K562 (cell line): ENCODE measurements at regions not wholly inside any gene's neighbourhood (a gene's known extent, or its start where the extent isn't known, plus 50 kb on each side); places are given as distances from the start of the nearest gene placed in this dataset.

Source experiments
- ATAC-seq: fragments of 200-7000 bp; cut with Tn5 transposase; 3 replicates; pipeline ENCODE4 v1.9.1; 2020; ENCODE audit warnings: moderate library complexity
- BruUV-seq: library from RNA; stranded (reverse); fragments of 400-500 nt; replicated peaks from 2 replicates; lab custom pipeline; 2021; lab: Mats Ljungman, UMichigan
- CTCF ChIA-PET: fragments of 300-600 bp; formaldehyde crosslinking; extraction: SDS; loops from one replicate; lab custom pipeline; 2021; ENCODE audit warnings: low intra/inter-chr PET ratio; lab: Yijun Ruan, JAX
- POLR2A ChIA-PET: fragments of 300-600, 350-650 bp; sonication (Branson Sonifier 250); formaldehyde crosslinking; extraction: SDS; loops from one replicate; lab custom pipeline; 2021; ENCODE audit warnings: antibody characterized with exemption, inconsistent platforms; lab: Yijun Ruan, JAX
- DNase-seq, 4 experiments: peaks; one replicate each; pipeline versions ENCODE4 v3.0.0 to v3.0.0-alpha.2; 2011 to 2018; ENCODE audit warnings: low spot score in 3 of 4, mixed read lengths in 3 of 4; ENCODE audit errors: extremely low read depth in 1 of 4
- FAIRE-seq: peaks from 2 replicates; lab custom pipeline; 2011; peaks lifted over from hg19 to GRCh38; lab: Jason Lieb, UNC
- H2AFZ ChIP-seq: 2 replicates; pipeline ENCODE4 v1.6.0; 2011; ENCODE audit warnings: low read depth, low read length, control low read depth, inconsistent platforms
- H3K27ac ChIP-seq: fragments of 200-600 bp; 3 replicates; pipeline ENCODE4 v1.8.0; 2011; ENCODE audit warnings: low read depth, mild to moderate bottlenecking, control low read depth, inconsistent platforms, low read length, moderate library complexity, mixed read lengths; ENCODE audit errors: extremely low read depth
- H3K27me3 ChIP-seq, 2 experiments: fragments of 300-600 bp in 1 of 2; 2 replicates in 1 of 2; 3 replicates in 1 of 2; pipeline versions ENCODE4 v1.6.0 to v1.8.0; 2011; ENCODE audit warnings: inconsistent platforms in 2 of 2, low read length in 2 of 2, mild to moderate bottlenecking in 1 of 2, mixed read lengths in 1 of 2, moderate library complexity in 1 of 2; ENCODE audit not compliant: control insufficient read depth in 2 of 2, insufficient read depth in 2 of 2
- H3K36me3 ChIP-seq: fragments of 300-600 bp; 3 replicates; pipeline ENCODE4 v1.8.0; 2011; ENCODE audit warnings: mild to moderate bottlenecking, low read length, inconsistent platforms; ENCODE audit not compliant: control insufficient read depth, insufficient read depth
- H3K4me1 ChIP-seq, 2 experiments: fragments of 200-600 bp in 1 of 2; replicated peaks in 1 of 2; 2 replicates in 1 of 2; 3 replicates in 1 of 2; pipeline versions ENCODE4 v1.5.1 to v1.8.0; 2011; ENCODE audit warnings: inconsistent platforms in 2 of 2, low read length in 2 of 2, mild to moderate bottlenecking in 1 of 2, mixed read lengths in 1 of 2, moderate library complexity in 1 of 2; ENCODE audit not compliant: control insufficient read depth in 2 of 2, insufficient read depth in 2 of 2
- H3K4me2 ChIP-seq: 2 replicates; pipeline ENCODE4 v1.6.1; 2011; ENCODE audit warnings: low read length, control low read depth, inconsistent platforms, mixed read lengths; ENCODE audit not compliant: insufficient read depth
- H3K4me3 ChIP-seq: fragments of 200-600 bp; sonication (generic), shearing (Covaris generic); 2 replicates; pipeline ENCODE4 v1.5.1; 2016; ENCODE audit warnings: control low read depth, inconsistent platforms
- H3K79me2 ChIP-seq: fragments of 200-600 bp; 3 replicates; pipeline ENCODE4 v1.8.0; 2011; ENCODE audit warnings: low read length, inconsistent platforms; ENCODE audit not compliant: control insufficient read depth, insufficient read depth
- H3K9ac ChIP-seq, 2 experiments: 2 replicates each; pipeline versions ENCODE4 v1.6.0 to v1.6.1; 2011; ENCODE audit warnings: low read depth in 2 of 2, low read length in 2 of 2, control low read depth in 1 of 2, inconsistent platforms in 1 of 2, mild to moderate bottlenecking in 1 of 2, mixed read lengths in 1 of 2; ENCODE audit not compliant: insufficient read depth in 1 of 2
- H3K9me1 ChIP-seq: one replicate; pipeline ENCODE4 v1.6.0; 2011; ENCODE audit warnings: inconsistent platforms, mild to moderate bottlenecking, low read length, moderate library complexity; ENCODE audit not compliant: control insufficient read depth, insufficient read depth
- H3K9me3 ChIP-seq: replicated peaks from 2 replicates; pipeline ENCODE4 v1.5.1; 2011; ENCODE audit warnings: low read depth, low read length, inconsistent platforms; ENCODE audit not compliant: control insufficient read depth, insufficient read depth
- H4K20me1 ChIP-seq: replicated peaks from 2 replicates; pipeline ENCODE4 v1.6.1; 2011; ENCODE audit warnings: low read length, inconsistent platforms, mixed read lengths; ENCODE audit not compliant: control insufficient read depth, insufficient read depth
- ADNP ChIP-seq: fragments of 200-800 bp; sonication (Bioruptor generic); IDR thresholded peaks from 2 replicates; pipeline ENCODE4 v1.6.1; 2016; ENCODE audit warnings: missing genetic modification characterization, missing compliant biosample characterization
- E2F6 ChIP-seq, 2 experiments: IDR thresholded peaks; 2 replicates each; pipeline ENCODE4 v1.6.1; 2011; ENCODE audit warnings: borderline replicate concordance in 1 of 2, control low read depth in 1 of 2, low read depth in 1 of 2, low read length in 1 of 2, mild to moderate bottlenecking in 1 of 2, mixed read lengths in 1 of 2, moderate library complexity in 1 of 2; ENCODE audit not compliant: insufficient read depth in 1 of 2, insufficient read length in 1 of 2, poor library complexity in 1 of 2, severe bottlenecking in 1 of 2; ENCODE audit errors: extremely low read depth in 1 of 2
- ETS2 ChIP-seq: IDR thresholded peaks from 2 replicates; pipeline ENCODE4 v1.6.1; 2016; ENCODE audit warnings: borderline replicate concordance, missing genetic modification characterization, mild to moderate bottlenecking, moderate library complexity, missing compliant biosample characterization; ENCODE audit not compliant: poor library complexity, severe bottlenecking
- HMBOX1 ChIP-seq: sonication (generic); IDR thresholded peaks from 2 replicates; pipeline ENCODE4 v1.6.1; 2016
- HNRNPL ChIP-seq: fragments of 200-400 bp; formaldehyde crosslinking; IDR thresholded peaks from 2 replicates; pipeline ENCODE4 v1.6.1; 2017; ENCODE audit warnings: low read depth, mild to moderate bottlenecking, low read length
- IFI16 ChIP-seq: fragments of 250-450 bp; sonication (Bioruptor Pico); IDR thresholded peaks from 2 replicates; pipeline ENCODE4 v2.1.2; 2022; ENCODE audit warnings: mild to moderate bottlenecking, inconsistent platforms
- ILF3 ChIP-seq: fragments of 450-650 bp; IDR thresholded peaks from 2 replicates; pipeline ENCODE4 v1.6.1; 2018; ENCODE audit warnings: antibody characterized with exemption, mild to moderate bottlenecking, moderate library complexity, borderline replicate concordance
- MTF1 ChIP-seq: fragments of 250-450 bp; sonication (Bioruptor Pico); IDR thresholded peaks from 2 replicates; pipeline ENCODE4 v1.9.0; 2021; ENCODE audit warnings: moderate library complexity, mild to moderate bottlenecking, inconsistent platforms, borderline replicate concordance
- POLR2A ChIP-seq: fragments of 450-650 bp; conservative IDR thresholded peaks from 2 replicates; pipeline ENCODE4 v1.6.1; 2016
- TCF7L2 ChIP-seq: fragments of 150-350 bp; IDR thresholded peaks from 2 replicates; pipeline ENCODE4 v1.6.1; 2016; ENCODE audit warnings: low read depth, mild to moderate bottlenecking, low read length, moderate library complexity
- WGBS: fragments of 100-300 bp; shearing (Covaris generic); methylation state at CpG from one replicate; pipeline ENCODE4 v1.1.6; 2016; ENCODE audit warnings: low coverage, mixed read lengths; ENCODE audit not compliant: insufficient coverage; ENCODE audit errors: missing lambda C conversion rate; 5-methylcytosine and 5-hydroxymethylcytosine counted together
- in situ Hi-C: fragments of 300-500 bp; cut with MboI; formaldehyde crosslinking; loops from 4 replicates; pipeline ENCODE4 v1.15.0; 2018; ENCODE audit warnings: inconsistent platforms, mixed read lengths
- intact Hi-C: fragments of 100-400 bp; cut with micrococcal nuclease; formaldehyde crosslinking; loops from 2 replicates; pipeline ENCODE4 v1.14.2; 2022

- BruUV-seq: no TSS peak
- no peak for TF ChIP-seq ADNP
- TF ChIP-seq ILF3: no peak
- TF ChIP-seq POLR2A: no peak
- TF ChIP-seq IFI16 (CRISPR knock-in tag): no peak
- TF ChIP-seq ETS2 (tag): no peak
- no peak for TF ChIP-seq E2F6 (IDR thresholded peaks at IDR 0.05; ENCODE audit: borderline replicate concordance in 1 of 2, extremely low read depth in 1 of 2, insufficient read depth in 1 of 2, insufficient read length in 1 of 2, low read depth in 1 of 2, low read length in 1 of 2, poor library complexity in 1 of 2, severe bottlenecking in 1 of 2)
- TF ChIP-seq HMBOX1: no peak
- no peak for TF ChIP-seq TCF7L2
- no peak for TF ChIP-seq HNRNPL
- no peak for TF ChIP-seq MTF1 (CRISPR knock-in tag)
- TF ChIP-seq, all 486 proteins: peak for 0
- POLR2A ChIA-PET: no interaction called here
- Histone ChIP-seq H3K9me3 (no peaks in the 10 kb centered on the region), H4K20me1 (no peaks in the 10 kb centered on the region), H3K4me2 (no peak overlapping the region), H3K27me3 (no peaks in the 10 kb centered on the region; a peak in 1 of 5 replicates), H3K4me3 (no peak overlapping the region), H3K36me3 (no peaks in the 10 kb centered on the region), H3K79me2 (no peaks in the 10 kb centered on the region), H3K9me1 (no peaks in the 10 kb centered on the region), H3K9ac (no peak overlapping the region), H3K27ac (no peak overlapping the region), H3K4me1 (no peaks in the 10 kb centered on the region), H2AFZ (no peak overlapping the region)
- FAIRE-seq: no peak
- no peak for ATAC-seq
- CTCF ChIA-PET: no interaction called here
- intact Hi-C loops (no loop called here), in situ Hi-C loops (no loop called here)
- 0% methylated on average over 1 of the region's 2 CpGs for WGBS
- no peak for DNase-seq
These were observed 118.7 kb upstream of the MYOCD start for GRCh38 chr17:12546983-12547382.
